MM.1S (cell line): ENCODE measurements at regions not wholly inside any gene's neighbourhood (a gene's known extent, or its start where the extent isn't known, plus 50 kb on each side); places are given as distances from the start of the nearest gene placed in this dataset.

Experiments used
- DNase-seq: peaks from one replicate; pipeline ENCODE4 v3.0.0-alpha.2; 2015
- H2AFZ ChIP-seq: fragments of 300-600 bp; sonication (generic); 2 replicates; pipeline ENCODE4 v1.6.0; 2016; ENCODE audit warnings: antibody characterized with exemption, low read length
- H3F3A ChIP-seq: fragments of 300-600 bp; sonication (generic); 2 replicates; pipeline ENCODE4 v1.6.1; 2016; ENCODE audit warnings: mild to moderate bottlenecking, antibody characterized with exemption, low read length, moderate library complexity, mixed read lengths; ENCODE audit not compliant: insufficient read depth
- H3K27ac ChIP-seq: fragments of 300-600 bp; sonication (generic); 2 replicates; pipeline ENCODE4 v1.5.1; 2016; ENCODE audit warnings: mild to moderate bottlenecking, low read length
- H3K27me3 ChIP-seq: fragments of 300-600 bp; sonication (generic); replicated peaks from 2 replicates; pipeline ENCODE4 v1.6.0; 2016; ENCODE audit warnings: low read length; ENCODE audit not compliant: insufficient read depth
- H3K36me3 ChIP-seq: fragments of 300-600 bp; sonication (generic); replicated peaks from 2 replicates; pipeline ENCODE4 v1.6.1; 2016; ENCODE audit warnings: mild to moderate bottlenecking, low read length, mixed read lengths; ENCODE audit not compliant: insufficient read depth
- H3K4me1 ChIP-seq: fragments of 300-600 bp; sonication (generic); 2 replicates; pipeline ENCODE4 v1.6.1; 2016; ENCODE audit warnings: low read length, mixed read lengths
- H3K4me2 ChIP-seq: fragments of 300-600 bp; sonication (generic); 2 replicates; pipeline ENCODE4 v1.6.0; 2016; ENCODE audit warnings: low read depth, low read length
- H3K4me3 ChIP-seq: fragments of 300-600 bp; sonication (generic); 2 replicates; pipeline ENCODE4 v1.5.1; 2016; ENCODE audit warnings: low read length, mixed read lengths
- H3K79me2 ChIP-seq: fragments of 300-600 bp; sonication (generic); 2 replicates; pipeline ENCODE4 v1.6.1; 2016; ENCODE audit warnings: mixed run types, low read length, mixed read lengths
- H3K9ac ChIP-seq: fragments of 300-600 bp; sonication (generic); 2 replicates; pipeline ENCODE4 v1.6.1; 2016; ENCODE audit warnings: low read length, mixed read lengths
- H3K9me2 ChIP-seq: fragments of 300-600 bp; sonication (generic); replicated peaks from 2 replicates; pipeline ENCODE4 v1.6.1; 2016; ENCODE audit warnings: mild to moderate bottlenecking, low read length, mixed read lengths; ENCODE audit not compliant: insufficient read depth
- H3K9me3 ChIP-seq: fragments of 300-600 bp; sonication (generic); replicated peaks from 2 replicates; pipeline ENCODE4 v1.6.1; 2016; ENCODE audit warnings: mild to moderate bottlenecking, low read length, mixed read lengths; ENCODE audit not compliant: insufficient read depth
- H4K20me1 ChIP-seq: fragments of 300-600 bp; sonication (generic); 2 replicates; pipeline ENCODE4 v1.6.1; 2016; ENCODE audit warnings: mild to moderate bottlenecking, low read length, moderate library complexity, mixed read lengths; ENCODE audit not compliant: insufficient read depth
- CTCF ChIP-seq: fragments of 300-600 bp; sonication (generic); IDR thresholded peaks from 2 replicates; pipeline ENCODE4 v1.5.1; 2016; ENCODE audit warnings: antibody characterized with exemption, low read length, mixed read lengths
- EZH2 ChIP-seq: fragments of 300-600 bp; sonication (generic); optimal IDR thresholded peaks from 2 replicates; pipeline ENCODE3; 2017; ENCODE audit warnings: low read depth, mild to moderate bottlenecking, antibody characterized with exemption, low read length, mixed read lengths
- EZH2phosphoT487 ChIP-seq: fragments of 300-600 bp; sonication (generic); IDR thresholded peaks from 2 replicates; pipeline ENCODE4 v1.6.1; 2018; ENCODE audit warnings: antibody characterized with exemption, low read length

- no peaks in the 10 kb centered on the region for H3K9me2 ChIP-seq
- H3K27me3 ChIP-seq: no peaks in the 10 kb centered on the region
- H3K4me3 ChIP-seq: no peak overlapping the region
- DNase-seq: no peak
- H3K4me2 ChIP-seq: no peak overlapping the region
- no peaks in the 10 kb centered on the region for H3K79me2 ChIP-seq
- no peak overlapping the region for H2AFZ ChIP-seq
- no peak for TF ChIP-seq EZH2
- TF ChIP-seq EZH2phosphoT487: no peak
- TF ChIP-seq CTCF: no peak
- no peak overlapping the region for H3K9ac ChIP-seq
- no peaks in the 10 kb centered on the region for H3K4me1 ChIP-seq
- H3K27ac ChIP-seq: no peak overlapping the region
- H3K9me3 ChIP-seq: no peaks in the 10 kb centered on the region
- no peaks in the 10 kb centered on the region for H4K20me1 ChIP-seq
- no peaks in the 10 kb centered on the region for H3K36me3 ChIP-seq
- no peaks in the 10 kb centered on the region for H3F3A ChIP-seq
Observed at GRCh38 chr1:56213068-56213467, 366.3 kb downstream of the PLPP3 start.

- H3K27ac ChIP-seq: no peak overlapping the region
- no peaks in the 10 kb centered on the region for H3K27me3 ChIP-seq
- no peaks in the 10 kb centered on the region for H3F3A ChIP-seq
- no peaks in the 10 kb centered on the region for H3K9me2 ChIP-seq
- H3K4me3 ChIP-seq: no peak overlapping the region
- H2AFZ ChIP-seq: no peak overlapping the region
- no peak for DNase-seq
- no peaks in the 10 kb centered on the region for H3K79me2 ChIP-seq
- no peaks in the 10 kb centered on the region for H3K36me3 ChIP-seq
- TF ChIP-seq CTCF (no peak), EZH2 (no peak), EZH2phosphoT487 (no peak)
- no peaks in the 10 kb centered on the region for H3K9me3 ChIP-seq
- H3K4me1 ChIP-seq: no peaks in the 10 kb centered on the region
- H3K9ac ChIP-seq: no peak overlapping the region
- no peak overlapping the region for H3K4me2 ChIP-seq
- H4K20me1 ChIP-seq: no peaks in the 10 kb centered on the region
Observed at GRCh38 chr1:56212143-56212542, 367.2 kb downstream of the PLPP3 start.

- H3F3A ChIP-seq: no peaks in the 10 kb centered on the region
- H3K79me2 ChIP-seq: no peaks in the 10 kb centered on the region
- no peak overlapping the region for H2AFZ ChIP-seq
- no peak for TF ChIP-seq EZH2phosphoT487
- no peak for TF ChIP-seq EZH2
- no peaks in the 10 kb centered on the region for H3K27me3 ChIP-seq
- DNase-seq: no peak
- H3K9me3 ChIP-seq: no peaks in the 10 kb centered on the region
- H3K9me2 ChIP-seq: no peaks in the 10 kb centered on the region
- H3K4me3 ChIP-seq: no peak overlapping the region
- H4K20me1 ChIP-seq: no peaks in the 10 kb centered on the region
- H3K36me3 ChIP-seq: no peaks in the 10 kb centered on the region
- no peak overlapping the region for H3K9ac ChIP-seq
- H3K4me1 ChIP-seq: no peaks in the 10 kb centered on the region
- no peak overlapping the region for H3K4me2 ChIP-seq
- H3K27ac ChIP-seq: no peak overlapping the region
Observed at GRCh38 chr1:56206391-56206790, 373.0 kb downstream of the PLPP3 start.

GRCh38 chr1:56204206-56204605 lies 375.2 kb downstream of the PLPP3 start:
- DNase-seq: no peak
- no peaks in the 10 kb centered on the region for H3K9me2 ChIP-seq
- no peaks in the 10 kb centered on the region for H3K4me1 ChIP-seq
- no peaks in the 10 kb centered on the region for H3F3A ChIP-seq
- no peaks in the 10 kb centered on the region for H3K27me3 ChIP-seq
- no peaks in the 10 kb centered on the region for H3K36me3 ChIP-seq
- no peak overlapping the region for H3K27ac ChIP-seq
- H3K79me2 ChIP-seq: no peaks in the 10 kb centered on the region
- no peak overlapping the region for H3K9ac ChIP-seq
- no peak overlapping the region for H2AFZ ChIP-seq
- no peak overlapping the region for H3K4me2 ChIP-seq
- no peaks in the 10 kb centered on the region for H4K20me1 ChIP-seq
- no peak overlapping the region for H3K4me3 ChIP-seq
- H3K9me3 ChIP-seq: no peaks in the 10 kb centered on the region
- TF ChIP-seq CTCF (no peak), EZH2phosphoT487 (no peak), EZH2 (no peak)
